HepG2 (cell line): ENCODE measurements at regions not wholly inside any gene's neighbourhood (a gene's known extent, or its start where the extent isn't known, plus 50 kb on each side); places are given as distances from the start of the nearest gene placed in this dataset.

Experiments used
- AFF4 ChIP-seq: sonication (generic); formaldehyde crosslinking; IDR thresholded peaks from 2 replicates; pipeline ENCODE4 v1.4.0; 2020; ENCODE audit warnings: missing genetic modification reagents
- CENPT ChIP-seq: sonication (generic); formaldehyde crosslinking; IDR thresholded peaks from 2 replicates; pipeline ENCODE4 v1.8.0; 2022; ENCODE audit warnings: low read depth, mild to moderate bottlenecking, moderate library complexity, missing genetic modification reagents
- ERF ChIP-seq: IDR thresholded peaks from 2 replicates; pipeline ENCODE4 v1.6.1; 2018; ENCODE audit warnings: missing biosample characterization, missing genetic modification reagents
- FOXA3 ChIP-seq: IDR thresholded peaks from 2 replicates; pipeline ENCODE4 v1.6.1; 2016; ENCODE audit warnings: missing genetic modification reagents, missing compliant biosample characterization
- ISX ChIP-seq: sonication (generic); formaldehyde crosslinking; conservative IDR thresholded peaks from 2 replicates; pipeline ENCODE4 v1.5.0; 2020; ENCODE audit warnings: missing genetic modification reagents
- KLF13 ChIP-seq: sonication (generic); formaldehyde crosslinking; IDR thresholded peaks from 2 replicates; pipeline ENCODE4 v1.4.0; 2020; ENCODE audit warnings: mild to moderate bottlenecking, missing genetic modification reagents
- KLF9 ChIP-seq: IDR thresholded peaks from 2 replicates; pipeline ENCODE4 v1.6.1; 2016; ENCODE audit warnings: low read depth
- MATR3 ChIP-seq: sonication (generic); formaldehyde crosslinking; IDR thresholded peaks from 2 replicates; pipeline ENCODE4 v1.4.0; 2020; ENCODE audit warnings: missing genetic modification reagents
- NR2F1 ChIP-seq, 2 experiments: fragments of 450-650 bp in 1 of 2; formaldehyde crosslinking in 1 of 2; IDR thresholded peaks; 2 replicates each; pipeline versions ENCODE4 v1.5.0 to v1.6.1; 2016 to 2020; ENCODE audit warnings: mild to moderate bottlenecking in 1 of 2, missing compliant biosample characterization in 1 of 2, missing genetic modification reagents in 1 of 2, moderate library complexity in 1 of 2
- PHB2 ChIP-seq: fragments of 450-650 bp; IDR thresholded peaks from 2 replicates; pipeline ENCODE4 v1.6.1; 2018; ENCODE audit not compliant: partially characterized antibody
- POGK ChIP-seq: sonication (generic); formaldehyde crosslinking; conservative IDR thresholded peaks from 2 replicates; pipeline ENCODE4 v1.8.0; 2022; ENCODE audit warnings: mild to moderate bottlenecking, moderate library complexity, missing genetic modification reagents
- PTBP1 ChIP-seq: fragments of 200-400 bp; formaldehyde crosslinking; IDR thresholded peaks from 2 replicates; pipeline ENCODE4 v1.6.1; 2018; ENCODE audit warnings: low read length, low read depth; ENCODE audit not compliant: poor library complexity, severe bottlenecking
- REPIN1 ChIP-seq: sonication (generic); formaldehyde crosslinking; IDR thresholded peaks from 2 replicates; pipeline ENCODE4 v1.8.0; 2022; ENCODE audit warnings: missing genetic modification reagents, low read depth, mild to moderate bottlenecking, borderline replicate concordance
- SIX4 ChIP-seq: sonication (generic); formaldehyde crosslinking; IDR thresholded peaks from 2 replicates; pipeline ENCODE4 v1.4.0; 2020; ENCODE audit warnings: missing genetic modification reagents
- SOX13 ChIP-seq, 3 experiments: fragments of 450-650 bp in 1 of 3; sonication (generic) in 1 of 3; formaldehyde crosslinking in 1 of 3; IDR thresholded peaks in 2 of 3; conservative IDR thresholded peaks in 1 of 3; 2 replicates each; pipeline versions ENCODE4 v1.5.0 to v1.6.1; 2016 to 2020; ENCODE audit warnings: antibody characterized with exemption in 1 of 3, mild to moderate bottlenecking in 1 of 3, missing compliant biosample characterization in 1 of 3, missing genetic modification reagents in 1 of 3, moderate library complexity in 1 of 3
- SOX6 ChIP-seq, 2 experiments: fragments of 450-650 bp in 1 of 2; sonication (generic) in 1 of 2; formaldehyde crosslinking in 1 of 2; IDR thresholded peaks; 2 replicates each; pipeline versions ENCODE4 v1.4.0 to v1.6.1; 2017 to 2020; ENCODE audit warnings: antibody characterized with exemption in 1 of 2, mild to moderate bottlenecking in 1 of 2, missing genetic modification reagents in 1 of 2
- ZFP36L2 ChIP-seq: sonication (generic); formaldehyde crosslinking; IDR thresholded peaks from 2 replicates; pipeline ENCODE4 v1.4.0; 2020; ENCODE audit warnings: missing genetic modification reagents
- ZNF160 ChIP-seq: sonication (generic); formaldehyde crosslinking; IDR thresholded peaks from 2 replicates; pipeline ENCODE4 v1.8.0; 2022; ENCODE audit warnings: mild to moderate bottlenecking, inconsistent platforms, missing genetic modification reagents
- ZNF205 ChIP-seq: IDR thresholded peaks from 2 replicates; pipeline ENCODE4 v1.6.1; 2018; ENCODE audit warnings: missing biosample characterization, missing genetic modification reagents
- ZNF260 ChIP-seq: sonication (generic); formaldehyde crosslinking; IDR thresholded peaks from 2 replicates; pipeline ENCODE4 v1.4.0; 2020; ENCODE audit warnings: missing genetic modification reagents, low read depth, mild to moderate bottlenecking, borderline replicate concordance
- ZNF34 ChIP-seq: sonication (generic); formaldehyde crosslinking; IDR thresholded peaks from 2 replicates; pipeline ENCODE4 v1.4.0; 2020; ENCODE audit warnings: mild to moderate bottlenecking, missing genetic modification reagents, borderline replicate concordance
- ZNF577 ChIP-seq: sonication (generic); formaldehyde crosslinking; IDR thresholded peaks from 2 replicates; pipeline ENCODE4 v1.4.0; 2020; ENCODE audit warnings: mild to moderate bottlenecking, low read depth, missing genetic modification reagents, borderline replicate concordance
- ZNF709 ChIP-seq: sonication (generic); formaldehyde crosslinking; IDR thresholded peaks from 2 replicates; pipeline ENCODE4 v1.5.0; 2020; ENCODE audit warnings: mild to moderate bottlenecking, missing genetic modification reagents

GRCh38 chr15:62593681-62594399 lies 428.8 kb upstream of the C2CD4B start (continued):
- TF ChIP-seq ZNF709 (CRISPR knock-in tag) = no peak
- TF ChIP-seq NR2F1 (CRISPR knock-in tag; IDR thresholded peaks at IDR 0.05) = peak in 1 of 2 experiments; percentile 57; a peak in 1 of 4 replicates
- no peak for TF ChIP-seq AFF4 (CRISPR knock-in tag)
- no peak for TF ChIP-seq ZNF260
- no peak for TF ChIP-seq ZNF577
- no peak for TF ChIP-seq MATR3 (CRISPR knock-in tag)
- no peak for TF ChIP-seq ZNF160 (CRISPR knock-in tag)
- no peak for TF ChIP-seq ZNF205 (CRISPR knock-in tag)
- no peak for TF ChIP-seq ISX
- TF ChIP-seq POGK (CRISPR knock-in tag) = no peak
- TF ChIP-seq FOXA3 (CRISPR knock-in tag) = no peak
- no peak for TF ChIP-seq PTBP1
- no peak for TF ChIP-seq SIX4 (CRISPR knock-in tag)
- no peak for TF ChIP-seq PHB2
- TF ChIP-seq REPIN1 (CRISPR knock-in tag) = no peak
- TF ChIP-seq SOX13 (IDR thresholded peaks at IDR 0.05) = no peak
- TF ChIP-seq SOX13 (CRISPR knock-in tag; conservative IDR thresholded peaks at IDR 0.05 in 1 of 2, IDR thresholded peaks at IDR 0.05 in 1 of 2) = peak in 1 of 2 experiments; percentile 24; a peak in 1 of 4 replicates
- TF ChIP-seq ERF (CRISPR knock-in tag) = no peak
- no peak for TF ChIP-seq KLF9 (CRISPR knock-in tag)
- TF ChIP-seq KLF13 (CRISPR knock-in tag) = no peak
- TF ChIP-seq ZNF34 (CRISPR knock-in tag) = no peak
- TF ChIP-seq SOX6 (IDR thresholded peaks at IDR 0.05) = no peak
- 0 out of 2 replicates have a peak, but pooled peaks have one; percentile 16 for TF ChIP-seq SOX6 (CRISPR knock-in tag; IDR thresholded peaks at IDR 0.05)
- no peak for TF ChIP-seq CENPT (CRISPR knock-in tag)
- no peak for TF ChIP-seq ZFP36L2 (CRISPR knock-in tag)
